ENCODE measurements at regions not wholly inside any gene's neighbourhood (a gene's known extent, or its start where the extent isn't known, plus 50 kb on each side); places are given as distances from the start of the nearest gene placed in this dataset.

DNA sequence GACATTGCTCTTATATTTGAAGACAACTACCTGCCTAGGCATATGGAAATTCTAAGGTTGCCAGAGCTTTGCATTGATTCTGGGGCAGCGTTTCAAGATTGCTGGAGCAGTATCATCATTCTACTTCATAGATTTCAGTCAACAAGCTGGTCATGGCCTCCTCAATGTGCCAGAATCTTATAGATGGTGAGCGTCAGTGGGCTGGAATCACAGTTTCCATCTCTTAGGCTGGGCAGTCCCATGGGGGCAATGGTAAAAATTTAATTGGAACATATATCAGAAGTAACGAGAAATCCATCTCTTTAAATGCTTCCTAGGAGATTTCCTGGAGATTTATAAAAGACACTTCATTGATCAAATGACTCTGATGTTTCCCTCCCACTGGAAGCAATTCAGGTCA is 258.3 kb downstream of the SV2B start:
- CTCF ChIA-PET (ENCODE audit: low intra/inter-chr PET ratio, low total read pairs): no interaction called here
- POLR2A ChIA-PET: no interaction called here
- Histone ChIP-seq H3K9ac (ENCODE audit: insufficient read depth, low read depth, low read length) (no peak overlapping the region), H3K36me3 (replicated peaks in 1 of 2; ENCODE audit: control insufficient read depth in 1 of 2, insufficient read depth in 2 of 2, low read length in 2 of 2) (no peaks in the 10 kb centered on the region), H3K79me2 (ENCODE audit: insufficient read depth, low read length) (no peaks in the 10 kb centered on the region), H3K4me2 (ENCODE audit: low read depth, low read length) (no peak overlapping the region), H3K27me3 (ENCODE audit: control insufficient read depth in 1 of 2, insufficient read depth in 2 of 2, low read length in 2 of 2) (no peaks in the 10 kb centered on the region), H3K27ac (ENCODE audit: extremely low read length, insufficient read depth, low read length) (no peak overlapping the region), H3K9me3 (ENCODE audit: low read length) (no peaks in the 10 kb centered on the region), H4K20me1 (ENCODE audit: insufficient read depth, low read length) (no peaks in the 10 kb centered on the region), H3K4me1 (ENCODE audit: insufficient read depth, low read length) (no peaks in the 10 kb centered on the region), H3K4me3 (replicated peaks in 1 of 3; ENCODE audit: insufficient read depth in 1 of 3, low read depth in 2 of 3, low read length in 3 of 3) (no peak overlapping the region), H2AFZ (ENCODE audit: low read length) (no peak overlapping the region)
- DNase-seq (ENCODE audit: low spot score) (no peak), FAIRE-seq (no peak), ATAC-seq (no peak)
- no peak for TF ChIP-seq HNF4G (IDR thresholded peaks at IDR 0.05; ENCODE audit: borderline replicate concordance, low read depth, low read length)
- no peak for TF ChIP-seq HNF4G (CRISPR knock-in tag; IDR thresholded peaks at IDR 0.05; ENCODE audit: borderline replicate concordance, low read depth)
- TF ChIP-seq NRL (CRISPR knock-in tag; IDR thresholded peaks at IDR 0.05; ENCODE audit: borderline replicate concordance): no peak
- no peak for TF ChIP-seq ZNF841 (CRISPR knock-in tag; IDR thresholded peaks at IDR 0.05; ENCODE audit: borderline replicate concordance)
- no peak for TF ChIP-seq ZNF501 (CRISPR knock-in tag; IDR thresholded peaks at IDR 0.05)
- TF ChIP-seq, protein P1, sequence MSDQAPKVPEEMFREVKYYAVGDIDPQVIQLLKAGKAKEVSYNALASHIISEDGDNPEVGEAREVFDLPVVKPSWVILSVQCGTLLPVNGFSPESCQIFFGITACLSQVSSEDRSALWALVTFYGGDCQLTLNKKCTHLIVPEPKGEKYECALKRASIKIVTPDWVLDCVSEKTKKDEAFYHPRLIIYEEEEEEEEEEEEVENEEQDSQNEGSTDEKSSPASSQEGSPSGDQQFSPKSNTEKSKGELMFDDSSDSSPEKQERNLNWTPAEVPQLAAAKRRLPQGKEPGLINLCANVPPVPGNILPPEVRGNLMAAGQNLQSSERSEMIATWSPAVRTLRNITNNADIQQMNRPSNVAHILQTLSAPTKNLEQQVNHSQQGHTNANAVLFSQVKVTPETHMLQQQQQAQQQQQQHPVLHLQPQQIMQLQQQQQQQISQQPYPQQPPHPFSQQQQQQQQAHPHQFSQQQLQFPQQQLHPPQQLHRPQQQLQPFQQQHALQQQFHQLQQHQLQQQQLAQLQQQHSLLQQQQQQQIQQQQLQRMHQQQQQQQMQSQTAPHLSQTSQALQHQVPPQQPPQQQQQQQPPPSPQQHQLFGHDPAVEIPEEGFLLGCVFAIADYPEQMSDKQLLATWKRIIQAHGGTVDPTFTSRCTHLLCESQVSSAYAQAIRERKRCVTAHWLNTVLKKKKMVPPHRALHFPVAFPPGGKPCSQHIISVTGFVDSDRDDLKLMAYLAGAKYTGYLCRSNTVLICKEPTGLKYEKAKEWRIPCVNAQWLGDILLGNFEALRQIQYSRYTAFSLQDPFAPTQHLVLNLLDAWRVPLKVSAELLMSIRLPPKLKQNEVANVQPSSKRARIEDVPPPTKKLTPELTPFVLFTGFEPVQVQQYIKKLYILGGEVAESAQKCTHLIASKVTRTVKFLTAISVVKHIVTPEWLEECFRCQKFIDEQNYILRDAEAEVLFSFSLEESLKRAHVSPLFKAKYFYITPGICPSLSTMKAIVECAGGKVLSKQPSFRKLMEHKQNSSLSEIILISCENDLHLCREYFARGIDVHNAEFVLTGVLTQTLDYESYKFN (CRISPR knock-in tag; conservative IDR thresholded peaks at IDR 0.05): no peak
- TF ChIP-seq ZFP82 (CRISPR knock-in tag; IDR thresholded peaks at IDR 0.05; ENCODE audit: borderline replicate concordance): no peak
- no peak for TF ChIP-seq ZNF350 (CRISPR knock-in tag; IDR thresholded peaks at IDR 0.05; ENCODE audit: borderline replicate concordance, low read depth)
- no peak for TF ChIP-seq TSC22D2 (CRISPR knock-in tag; IDR thresholded peaks at IDR 0.05; ENCODE audit: borderline replicate concordance)
- TF ChIP-seq BRF2 (CRISPR knock-in tag; IDR thresholded peaks at IDR 0.05): no peak
- TF ChIP-seq, protein P2, sequence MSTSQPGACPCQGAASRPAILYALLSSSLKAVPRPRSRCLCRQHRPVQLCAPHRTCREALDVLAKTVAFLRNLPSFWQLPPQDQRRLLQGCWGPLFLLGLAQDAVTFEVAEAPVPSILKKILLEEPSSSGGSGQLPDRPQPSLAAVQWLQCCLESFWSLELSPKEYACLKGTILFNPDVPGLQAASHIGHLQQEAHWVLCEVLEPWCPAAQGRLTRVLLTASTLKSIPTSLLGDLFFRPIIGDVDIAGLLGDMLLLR (CRISPR knock-in tag; IDR thresholded peaks at IDR 0.05): no peak
- TF ChIP-seq TOPORS (CRISPR knock-in tag; IDR thresholded peaks at IDR 0.05): no peak
- TF ChIP-seq BCL3 (CRISPR knock-in tag; IDR thresholded peaks at IDR 0.05): no peak
- TF ChIP-seq HOXA7 (CRISPR knock-in tag; IDR thresholded peaks at IDR 0.05): no peak
- no peak for TF ChIP-seq FOXA3 (CRISPR knock-in tag; IDR thresholded peaks at IDR 0.05)
- 3% methylated on average over 3 of the region's 3 CpGs for WGBS (ENCODE audit: low lambda C conversion rate)
- intact Hi-C loops (cut with micrococcal nuclease; ENCODE audit: unreplicated experiment) (no loop called here), in situ Hi-C loops (cut with HindIII; ENCODE audit: extremely low pct_ligation_motif_present, low pct_unique_long_range_greater_than_20kb) (no loop called here)
- no TSS peak for BruUV-seq (replicated peaks)

All from HepG2 (cell line).